Suprapubic skin (tissue), 4 donors: ENCODE measurements at regions not wholly inside any gene's neighbourhood (a gene's known extent, or its start where the extent isn't known, plus 50 kb on each side); places are given as distances from the start of the nearest gene placed in this dataset.
"Not testable (repeated sequence)": the region's sequence is repeated elsewhere in the genome, so short reads cannot be mapped to it uniquely, and the experiment has no call there.

Source experiments
- CTCF ChIP-seq, 2 donors: fragments of 200-600 bp in 1 of 2; fragments of 450-650 bp in 1 of 2; sonication (generic) in 1 of 2; IDR thresholded peaks; one replicate each; pipeline ENCODE4 v1.5.1; 2016 to 2019; ENCODE audit warnings: antibody characterized with exemption in 2 of 2, mild to moderate bottlenecking in 1 of 2, moderate library complexity in 1 of 2
- POLR2A ChIP-seq, 2 donors: fragments of 450-650 bp; IDR thresholded peaks; one replicate each; pipeline ENCODE4 v1.6.1; 2017; ENCODE audit warnings: antibody characterized with exemption in 2 of 2, mild to moderate bottlenecking in 2 of 2, moderate library complexity in 2 of 2
- POLR2AphosphoS5 ChIP-seq, 3 donors: sonication (generic); formaldehyde crosslinking; IDR thresholded peaks; one replicate each; pipeline ENCODE4 v1.6.1; 2017; ENCODE audit warnings: antibody characterized with exemption in 3 of 3

- not testable (repeated sequence) for TF ChIP-seq CTCF, POLR2A, POLR2AphosphoS5 (IDR thresholded peaks at IDR 0.05)
These were observed 199.6 kb downstream of the LIPI start for GRCh38 chr21:14011149-14011548.
